Heart left ventricle (tissue), 16 donors: ENCODE measurements at regions not wholly inside any gene's neighbourhood (a gene's known extent, or its start where the extent isn't known, plus 50 kb on each side); places are given as distances from the start of the nearest gene placed in this dataset.

ENCODE experiments used
- ATAC-seq, 4 donors: fragments of 200-7000 bp; cut with Tn5 transposase; one replicate each; pipeline ENCODE4 v1.9.1; 2020 to 2022; ENCODE audit warnings: moderate library complexity in 4 of 4, mild to moderate bottlenecking in 3 of 4, moderate number of reproducible peaks in 1 of 4
- DNase-seq, 5 donors: peaks; one replicate each; pipeline ENCODE4 v3.0.0-alpha.2; 2020
- H3K27ac ChIP-seq, 12 donors: fragments of 200-600 bp; sonication (generic) in 4 of 12; one replicate each; pipeline versions ENCODE4 v1.5.0 to v1.8.0; 2016 to 2022; ENCODE audit warnings: mild to moderate bottlenecking in 2 of 12
- H3K27me3 ChIP-seq, 9 donors: fragments of 200-600 bp; sonication (generic) in 2 of 9; one replicate each; pipeline versions ENCODE4 v1.5.1 to v1.8.0; 2016 to 2022; ENCODE audit warnings: mild to moderate bottlenecking in 3 of 9
- H3K36me3 ChIP-seq, 9 donors: fragments of 200-600 bp; sonication (generic) in 2 of 9; one replicate each; pipeline versions ENCODE4 v1.5.0 to v1.8.0; 2018 to 2022; ENCODE audit warnings: mild to moderate bottlenecking in 2 of 9
- H3K4me1 ChIP-seq, 12 donors: fragments of 200-600 bp; sonication (generic) in 4 of 12; one replicate each; pipeline versions ENCODE4 v1.5.0 to v1.8.0; 2016 to 2022; ENCODE audit warnings: mild to moderate bottlenecking in 3 of 12
- H3K4me3 ChIP-seq, 12 donors: fragments of 200-600 bp; sonication (generic) in 4 of 12; one replicate each; pipeline versions ENCODE4 v1.5.0 to v1.8.0; 2017 to 2022; ENCODE audit warnings: mild to moderate bottlenecking in 9 of 12, moderate library complexity in 4 of 12
- H3K9me3 ChIP-seq, 12 donors: fragments of 200-600 bp; sonication (generic) in 4 of 12; one replicate each; pipeline versions ENCODE4 v1.5.0 to v1.8.0; 2016 to 2022; ENCODE audit warnings: mild to moderate bottlenecking in 1 of 12
- CTCF ChIP-seq, 12 donors: fragments of 200-600 bp; sonication (generic) in 4 of 12; IDR thresholded peaks; one replicate each; pipeline versions ENCODE4 v1.5.0 to v1.8.0; 2018 to 2022; ENCODE audit warnings: antibody characterized with exemption in 12 of 12, mild to moderate bottlenecking in 5 of 12
- POLR2A ChIP-seq, 2 donors: fragments of 450-650 bp; IDR thresholded peaks; one replicate each; pipeline ENCODE4 v1.6.1; 2017; ENCODE audit warnings: antibody characterized with exemption in 2 of 2, mild to moderate bottlenecking in 2 of 2, moderate library complexity in 2 of 2
- WGBS, 4 donors: extraction: QIAGEN DNeasy Blood & Tissue Kit in 2 of 4; methylation state at CpG; one replicate each; pipeline versions ENCODE4 v1.1.5 to v1.1.7; 2013 to 2018; 5-methylcytosine and 5-hydroxymethylcytosine counted together
- intact Hi-C, 10 donors: fragments of 100-400 bp; cut with DNase I; formaldehyde crosslinking; loops; one replicate each; pipeline versions ENCODE4 v1.11.1 to v1.14.2; 2022
- donor health status: ischemic (EF 13 %, LVEDD 7.1; RV severe dilation, severe dysfunction).
- donor health status: healthy with polysubstance abuse.
- donor health status: DM: no; HTN: yes; CAD: no.
- donor health status: DM: no; HTN: no; CAD: no.
- donor health status: ischemic (EF 25% LVEDD 6.9; RV normal size, moderate dysfunction).
- donor health status: ischemic (EF 25% LVEDD 5.7; RV mildly dilated, moderate dysfunction).
- donor health status: healthy.
- donor health status: DM: yes; HTN: yes; CAD: no.
- donor health status: ischemic (EF 35%, LVEDD 5.7; RV mildly dilated, moderate dysfunction).
- donor health status: nonischemic (EF 11% LVEDD 7.7; RV severe dilation, severe dysfunction).
- donor health status: DM: yes; HTN: yes; CAD: no.
- donor health status: PGD.
- donor health status: ischemic (EF 29% LVEDD 5.4; RV normal size, mild dysfunction).
- donor health status: nonischemic (EF 23%, LVEDD 6.1; RV moderate dilation, normal function).

GRCh38 chr13:71278512-71278911 lies 588.5 kb downstream of the DACH1 start:
- DNase-seq, result no peak
- no peak for ATAC-seq
- H3K36me3 ChIP-seq, result no peaks in the 10 kb centered on the region
- TF ChIP-seq CTCF (IDR thresholded peaks at IDR 0.05), result no peak
- no peak for TF ChIP-seq POLR2A (IDR thresholded peaks at IDR 0.05)
- peaks cover 0 to 3% (median 0%) of the 10 kb centered on the region in 12 donors for H3K9me3 ChIP-seq
- peaks cover 0 to 4% (median 0%) of the 10 kb centered on the region in 12 donors for H3K4me1 ChIP-seq
- H3K4me3 ChIP-seq, result no peak overlapping the region
- intact Hi-C loops, result no loop called here
- 78 to 83% (median 79%) methylated on average over 2 of the region's 2 CpGs for WGBS, 4 donors
- no peaks in the 10 kb centered on the region for H3K27me3 ChIP-seq
- H3K27ac ChIP-seq, result no peak overlapping the region

DNA sequence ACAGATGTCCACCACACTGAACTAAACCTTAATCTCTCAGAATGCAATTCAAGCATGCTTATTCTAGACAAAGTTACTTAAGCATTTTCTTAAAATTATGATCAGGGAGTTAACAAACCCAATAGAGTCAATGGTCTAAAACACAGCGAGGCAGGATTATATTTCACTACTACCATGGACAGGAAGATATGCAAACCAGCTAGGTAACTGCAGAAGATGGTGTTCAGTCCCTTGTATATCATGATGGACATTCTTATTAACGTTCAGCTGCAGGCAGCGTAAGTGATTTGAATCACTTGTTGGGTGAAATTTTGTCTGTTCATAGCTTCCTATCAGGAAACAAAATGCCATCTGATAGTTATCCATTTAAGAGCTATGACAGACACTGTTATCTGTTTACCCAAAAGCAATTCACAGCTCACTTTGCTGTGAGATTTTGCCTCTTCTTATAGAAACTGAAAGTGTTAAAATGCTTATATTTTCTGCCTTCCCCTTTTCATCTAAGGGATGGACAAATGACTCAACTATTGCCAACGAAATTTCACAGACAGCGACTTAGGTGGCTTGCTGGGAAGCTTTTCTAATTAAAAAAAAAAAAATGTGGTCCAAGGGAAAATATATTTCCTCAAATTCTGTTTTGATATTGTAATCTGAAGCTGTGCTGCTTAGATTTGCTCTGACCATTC lies 591.9 kb downstream of the DACH1 start:
- H3K4me1 ChIP-seq, result peaks cover 0 to 4% (median 0%) of the 10 kb centered on the region in 12 donors
- DNase-seq (no peak), ATAC-seq (no peak)
- peaks cover 0 to 6% (median 0%) of the 10 kb centered on the region in 12 donors for H3K9me3 ChIP-seq
- intact Hi-C loops, result no loop called here
- TF ChIP-seq POLR2A (IDR thresholded peaks at IDR 0.05), result no peak
- TF ChIP-seq CTCF (IDR thresholded peaks at IDR 0.05), result no peak
- H3K4me3 ChIP-seq, result no peak overlapping the region
- WGBS, 4 donors, result 76 to 81% (median 79%) methylated on average over 5 of the region's 5 CpGs
- H3K36me3 ChIP-seq, result no peaks in the 10 kb centered on the region
- no peak overlapping the region for H3K27ac ChIP-seq
- no peaks in the 10 kb centered on the region for H3K27me3 ChIP-seq

DNA sequence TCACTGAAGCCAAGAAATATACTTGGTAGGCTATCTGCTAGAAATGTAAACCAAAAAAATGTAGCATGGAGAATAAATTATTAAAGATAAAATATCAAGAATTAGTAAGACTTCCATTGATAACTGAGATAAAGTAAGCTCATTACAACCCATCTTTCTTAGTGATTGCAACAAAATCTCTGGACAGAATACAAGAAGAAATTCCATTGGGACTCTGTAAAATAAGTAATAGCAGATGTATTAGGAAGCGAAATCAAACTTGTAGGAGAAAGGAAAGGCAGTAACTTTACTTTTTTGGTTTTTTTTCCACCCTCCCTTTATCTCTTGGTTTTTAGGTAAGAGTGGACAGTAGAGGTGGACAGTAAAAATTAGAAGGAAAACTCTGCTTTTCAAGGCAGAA lies 605.7 kb downstream of the DACH1 start:
- ATAC-seq (no peak), DNase-seq (no peak)
- H3K4me1 ChIP-seq, result no peaks in the 10 kb centered on the region
- no peak overlapping the region for H3K4me3 ChIP-seq
- intact Hi-C loops, result no loop called here
- H3K36me3 ChIP-seq, result no peaks in the 10 kb centered on the region
- no peaks in the 10 kb centered on the region for H3K27me3 ChIP-seq
- peaks cover 0 to 5% (median 0%) of the 10 kb centered on the region in 12 donors for H3K9me3 ChIP-seq
- WGBS, 4 donors, result 0 to 87% (median 73%) methylated on average over 1 of the region's 1 CpG
- TF ChIP-seq CTCF (IDR thresholded peaks at IDR 0.05) (no peak), POLR2A (IDR thresholded peaks at IDR 0.05) (no peak)
- H3K27ac ChIP-seq, result no peak overlapping the region

- Histone ChIP-seq H3K4me3 (no peak overlapping the region), H3K4me1 (no peaks in the 10 kb centered on the region), H3K27ac (no peak overlapping the region), H3K27me3 (no peaks in the 10 kb centered on the region), H3K9me3 (peaks cover 0 to 10% (median 0%) of the 10 kb centered on the region in 12 donors), H3K36me3 (no peaks in the 10 kb centered on the region)
- ATAC-seq, result no peak
- no peak for TF ChIP-seq CTCF (IDR thresholded peaks at IDR 0.05)
- DNase-seq, result no peak
- intact Hi-C loops, result no loop called here
- WGBS, 4 donors, result 60 to 69% (median 68%) methylated on average over 1 of the region's 1 CpG
Observed at GRCh38 chr13:71260246-71260645, 606.8 kb downstream of the DACH1 start.
